ENCODE measurements at regions not wholly inside any gene's neighbourhood (a gene's known extent, or its start where the extent isn't known, plus 50 kb on each side); places are given as distances from the start of the nearest gene placed in this dataset.

- BruUV-seq (replicated peaks), result no TSS peak
- TF ChIP-seq TCF7L2 (IDR thresholded peaks at IDR 0.05; ENCODE audit: low read depth, low read length) (no peak), POLR2AphosphoS5 (IDR thresholded peaks at IDR 0.05; ENCODE audit: low read depth, low read length) (no peak)
- intact Hi-C loops (cut with micrococcal nuclease; ENCODE audit: unreplicated experiment), result no loop called here
- no peaks in the 10 kb centered on the region for H3K4me1 ChIP-seq (ENCODE audit: control insufficient read depth, insufficient read depth, low read length)
- H3K36me3 ChIP-seq (ENCODE audit: control insufficient read depth, insufficient read depth, low read length), result no peaks in the 10 kb centered on the region
- ATAC-seq (no peak), DNase-seq (ENCODE audit: low read depth, low spot score) (no peak)
- no peak overlapping the region for H3K27ac ChIP-seq (ENCODE audit: low read length)
- in situ Hi-C loops (cut with HindIII; ENCODE audit: low pct_unique_long_range_greater_than_20kb, low sequenced_read_pairs), result no loop called here
- no peak overlapping the region for H3K4me3 ChIP-seq (ENCODE audit: low read depth in 2 of 2, low read length in 2 of 2)
- no peaks in the 10 kb centered on the region; the same call in 1 of the 2 replicates for H3K27me3 ChIP-seq (ENCODE audit: control insufficient read depth, insufficient read depth, low read length)
- ChIA-PET POLR2A (no interaction called here), CTCF (no interaction called here)
- H3K9me3 ChIP-seq (ENCODE audit: control insufficient read depth, insufficient read depth, low read depth, low read length), result no peaks in the 10 kb centered on the region
Measured at GRCh38 chr20:52270001-52270606, 78.5 kb upstream of the ZFP64 start.

- no TSS peak for BruUV-seq (replicated peaks)
- Histone ChIP-seq H3K27ac (ENCODE audit: low read length) (no peak overlapping the region), H3K27me3 (ENCODE audit: control insufficient read depth, insufficient read depth, low read length) (no peaks in the 10 kb centered on the region; the same call in 1 of the 2 replicates), H3K9me3 (ENCODE audit: control insufficient read depth, insufficient read depth, low read depth, low read length) (no peaks in the 10 kb centered on the region), H3K36me3 (ENCODE audit: control insufficient read depth, insufficient read depth, low read length) (no peaks in the 10 kb centered on the region), H3K4me3 (ENCODE audit: low read depth in 2 of 2, low read length in 2 of 2) (no peak overlapping the region), H3K4me1 (ENCODE audit: control insufficient read depth, insufficient read depth, low read length) (no peaks in the 10 kb centered on the region)
- in situ Hi-C loops (cut with HindIII; ENCODE audit: low pct_unique_long_range_greater_than_20kb, low sequenced_read_pairs) (no loop called here), intact Hi-C loops (cut with micrococcal nuclease; ENCODE audit: unreplicated experiment) (no loop called here)
- no peak for TF ChIP-seq CTCF (IDR thresholded peaks at IDR 0.05)
- TF ChIP-seq POLR2AphosphoS5 (IDR thresholded peaks at IDR 0.05; ENCODE audit: low read depth, low read length), result no peak
- TF ChIP-seq REST (IDR thresholded peaks at IDR 0.05; ENCODE audit: insufficient read depth in 1 of 2, low read depth in 2 of 2, low read length in 1 of 2), result no peak
- TF ChIP-seq SIN3A (IDR thresholded peaks at IDR 0.05; ENCODE audit: borderline replicate concordance, insufficient read depth, low read depth, low read length), result no peak
- no peak for TF ChIP-seq TCF7L2 (IDR thresholded peaks at IDR 0.05; ENCODE audit: low read depth, low read length)
- ChIA-PET CTCF (no interaction called here), POLR2A (no interaction called here)
- no peak for DNase-seq (ENCODE audit: low read depth, low spot score)
- no peak for ATAC-seq
Measured at GRCh38 chr20:52269321-52269720, 77.7 kb upstream of the ZFP64 start.

- ChIA-PET CTCF (no interaction called here), POLR2A (interaction anchor here (0.6 kb wide), 1 partner anchor 30 kb away, joined by 4 read pairs; no protein-coding TSS in a partner anchor)
- Histone ChIP-seq H3K4me3 (ENCODE audit: low read depth in 2 of 2, low read length in 2 of 2) (no peak overlapping the region), H3K4me1 (ENCODE audit: control insufficient read depth, insufficient read depth, low read length) (no peaks in the 10 kb centered on the region), H3K27me3 (ENCODE audit: control insufficient read depth, insufficient read depth, low read length) (no peaks in the 10 kb centered on the region; the same call in 1 of the 2 replicates), H3K36me3 (ENCODE audit: control insufficient read depth, insufficient read depth, low read length) (no peaks in the 10 kb centered on the region), H3K27ac (ENCODE audit: low read length) (no peak overlapping the region), H3K9me3 (ENCODE audit: control insufficient read depth, insufficient read depth, low read depth, low read length) (no peaks in the 10 kb centered on the region)
- intact Hi-C loops (cut with micrococcal nuclease; ENCODE audit: unreplicated experiment) (no loop called here), in situ Hi-C loops (cut with HindIII; ENCODE audit: low pct_unique_long_range_greater_than_20kb, low sequenced_read_pairs) (no loop called here)
- ATAC-seq (no peak), DNase-seq (ENCODE audit: low read depth, low spot score) (no peak)
- TF ChIP-seq POLR2AphosphoS5 (IDR thresholded peaks at IDR 0.05; ENCODE audit: low read depth, low read length) (no peak), TCF7L2 (IDR thresholded peaks at IDR 0.05; ENCODE audit: low read depth, low read length) (no peak), CTCF (IDR thresholded peaks at IDR 0.05) (no peak), REST (IDR thresholded peaks at IDR 0.05; ENCODE audit: insufficient read depth in 1 of 2, low read depth in 2 of 2, low read length in 1 of 2) (no peak), SIN3A (IDR thresholded peaks at IDR 0.05; ENCODE audit: borderline replicate concordance, insufficient read depth, low read depth, low read length) (no peak)
- no TSS peak for BruUV-seq (replicated peaks)
Measured at GRCh38 chr20:52268184-52268749, 76.7 kb upstream of the ZFP64 start.
